ENCODE measurements at regions not wholly inside any gene's neighbourhood (a gene's known extent, or its start where the extent isn't known, plus 50 kb on each side); places are given as distances from the start of the nearest gene placed in this dataset.

DNA sequence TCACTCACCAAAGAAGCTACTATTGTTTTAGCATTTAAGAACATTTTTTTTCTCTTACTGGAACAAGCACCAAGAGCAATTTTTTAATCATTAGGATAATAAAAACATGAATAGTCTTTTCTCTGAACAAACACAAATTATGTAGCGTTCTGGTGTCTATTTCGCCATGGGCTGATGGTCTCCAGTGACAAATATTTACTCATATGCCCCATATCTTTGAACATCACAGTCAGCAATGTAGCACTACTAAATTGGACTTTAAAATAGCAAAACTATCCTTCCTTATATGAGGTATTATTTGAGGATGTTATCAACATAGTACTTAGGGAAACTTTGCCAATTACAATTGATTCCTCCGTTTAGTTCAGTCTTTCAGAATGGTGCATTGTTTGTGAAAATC, 1326.0 kb upstream of the ZEB2 start:
- no peak for DNase-seq

DNA sequence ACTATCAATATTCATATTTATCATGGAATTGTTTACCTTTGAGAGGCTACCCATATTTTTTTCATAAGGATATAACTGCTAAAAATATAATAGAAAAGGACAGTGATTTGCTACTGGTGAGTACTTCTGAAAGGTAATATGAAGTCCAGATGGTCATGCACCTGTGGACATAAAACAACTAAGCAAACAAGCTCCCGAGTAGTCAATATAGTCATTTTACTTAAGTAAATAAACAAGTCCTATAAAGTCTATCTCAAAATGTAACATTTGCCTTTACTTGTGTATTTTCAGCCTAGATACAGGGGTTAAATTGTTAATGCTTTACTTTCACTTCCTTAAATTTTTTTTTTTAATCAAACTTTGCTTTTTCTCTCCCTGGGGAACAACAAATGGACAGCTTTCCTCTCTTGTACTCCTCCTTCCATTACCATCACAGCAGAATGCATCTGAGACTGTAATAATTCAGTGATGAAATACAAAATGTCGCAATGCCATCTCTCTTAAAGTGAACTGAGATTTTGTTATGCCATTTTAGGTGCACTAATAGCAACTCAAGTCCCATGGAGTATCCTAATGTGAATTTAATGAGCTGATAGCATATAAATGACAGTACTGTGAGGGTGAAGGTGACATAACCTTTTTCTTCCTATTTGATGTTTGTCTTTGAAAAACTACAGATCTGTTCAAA, 1325.4 kb upstream of the ZEB2 start:
- peak; percentile 41 for DNase-seq

DNA sequence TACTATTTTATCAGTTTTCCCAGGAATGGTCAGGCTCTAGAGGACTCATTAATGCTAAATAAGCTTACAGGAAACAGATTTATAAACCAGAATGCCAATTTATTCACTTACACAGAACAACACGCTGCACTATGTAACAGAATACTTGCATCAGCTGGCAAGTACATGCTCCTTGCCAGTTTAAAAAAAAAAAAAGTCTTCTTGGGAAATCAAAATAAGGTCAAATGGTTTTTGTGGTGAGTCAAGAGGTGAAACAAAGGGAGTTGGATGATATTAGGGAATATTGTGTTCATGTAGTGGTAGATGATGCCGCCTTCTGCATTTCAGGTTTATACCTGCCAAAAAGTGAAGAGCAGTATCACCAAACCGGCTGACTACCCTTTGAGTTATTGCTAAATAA, 1322.1 kb upstream of the ZEB2 start:
- DNase-seq = no peak

DNA sequence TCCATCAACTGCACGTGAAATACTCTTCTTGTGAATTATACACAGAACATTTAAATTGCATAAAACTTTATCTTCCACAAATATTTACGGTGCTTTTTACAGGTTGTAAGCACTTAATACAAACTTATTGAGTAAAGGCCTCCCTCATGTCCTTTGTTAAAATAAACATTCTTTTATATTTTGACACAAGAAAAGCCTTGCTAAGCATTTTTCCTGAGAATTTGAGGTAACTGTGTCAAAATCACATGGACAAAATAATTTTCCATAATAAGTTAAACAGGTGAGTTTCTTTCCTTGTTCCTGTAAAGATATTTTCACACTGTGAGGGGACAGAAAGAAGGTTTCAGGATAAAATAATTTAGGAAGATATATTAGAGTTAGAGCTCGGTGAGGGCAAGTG, 1317.1 kb upstream of the ZEB2 start:
- no peak for DNase-seq

DNA sequence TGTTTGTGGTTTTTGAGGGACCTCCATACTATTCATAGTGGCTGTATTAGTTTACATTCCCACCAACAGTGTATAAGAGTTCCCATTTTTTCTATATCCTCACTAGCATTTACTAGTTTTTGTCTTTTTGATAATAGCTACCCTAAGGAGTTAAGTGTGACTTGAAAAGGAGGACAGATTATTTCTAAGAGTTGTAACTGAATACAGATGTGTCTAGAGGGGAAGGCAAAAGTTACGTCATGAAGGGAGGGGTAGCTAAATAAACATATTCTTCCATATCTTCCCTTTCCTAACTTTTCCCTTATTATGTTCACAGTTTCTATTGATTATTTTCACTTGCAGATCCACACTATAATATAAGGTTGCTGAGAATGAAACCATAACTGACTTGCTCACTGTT, 1315.7 kb upstream of the ZEB2 start:
- DNase-seq = no peak

DNA sequence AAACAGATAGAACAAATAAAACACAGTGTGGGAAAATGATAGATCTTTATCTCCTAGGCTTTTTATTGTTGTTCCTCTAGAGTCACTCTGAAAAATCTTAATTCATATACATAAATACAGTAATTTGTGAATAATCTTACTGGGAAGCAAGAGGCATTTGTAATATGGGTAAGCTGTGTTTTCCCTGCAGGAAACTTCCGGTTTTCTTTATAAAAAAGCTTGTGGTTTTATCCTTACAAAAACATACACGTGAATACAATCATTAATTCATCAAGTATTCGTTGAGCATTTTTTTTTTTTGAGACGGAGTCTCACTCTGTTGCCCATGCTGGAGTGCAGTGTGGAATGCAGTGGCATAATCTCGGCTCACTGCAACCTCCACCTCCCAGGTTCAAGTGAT, 1312.8 kb upstream of the ZEB2 start:
- DNase-seq = no peak

DNA sequence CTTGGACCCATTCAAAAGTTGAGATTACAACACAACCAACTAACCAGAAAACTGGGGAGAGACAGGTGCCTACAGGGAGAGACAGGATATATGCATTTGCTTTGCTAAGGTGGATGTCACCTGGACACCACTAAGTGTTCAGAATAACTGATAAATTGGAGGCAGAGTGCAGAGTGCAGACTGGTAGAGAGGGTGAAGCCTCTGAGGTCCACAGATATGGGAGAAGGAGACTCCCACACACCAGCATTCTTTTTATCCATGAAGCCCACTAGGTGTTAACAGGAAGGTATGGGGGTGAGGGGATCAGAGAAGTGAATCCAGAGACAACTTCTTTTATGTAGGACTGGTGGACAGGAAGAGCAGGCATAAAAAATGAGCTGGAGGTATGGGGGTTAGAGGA, 1310.0 kb upstream of the ZEB2 start:
- DNase-seq = no peak

DNA sequence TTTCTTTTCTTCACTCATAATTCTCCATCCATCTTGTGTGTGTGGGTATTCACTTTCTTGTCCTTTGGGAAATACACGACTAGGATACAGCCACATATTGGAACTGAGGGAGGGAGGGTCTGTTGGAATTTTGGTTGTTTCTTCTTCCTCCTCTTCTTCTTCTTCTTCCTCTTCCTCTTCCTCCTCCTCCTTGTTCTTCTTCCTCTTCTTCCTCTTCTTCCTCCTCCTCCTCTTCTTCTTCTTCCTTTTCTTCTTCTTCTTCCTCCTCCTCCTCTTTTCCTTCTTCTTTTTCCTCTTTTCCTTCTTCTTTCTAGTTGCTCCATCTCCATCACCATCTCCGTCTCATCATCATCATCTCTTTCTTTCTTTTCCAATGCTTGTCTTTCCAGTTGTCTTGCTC, 1307.3 kb upstream of the ZEB2 start:
- DNase-seq = no peak

DNA sequence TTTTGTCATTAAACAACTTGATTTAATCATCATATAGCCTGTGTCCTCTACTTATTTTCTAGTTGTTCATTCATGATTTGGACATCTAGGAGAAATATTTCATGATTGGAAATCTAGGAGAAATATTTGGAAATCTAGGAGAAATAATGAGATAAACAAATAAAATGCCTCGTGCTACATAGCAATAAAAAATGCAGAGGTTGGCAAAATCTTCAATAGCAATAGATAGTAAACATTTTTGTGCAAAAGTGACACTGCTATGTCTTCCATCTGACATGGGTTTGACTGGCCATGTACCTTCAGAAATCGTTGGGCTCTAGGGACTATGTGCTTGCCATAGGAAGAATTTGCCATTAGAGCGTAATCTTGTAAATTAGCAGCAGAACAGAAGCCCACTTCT, 1304.5 kb upstream of the ZEB2 start:
- DNase-seq = no peak

DNA sequence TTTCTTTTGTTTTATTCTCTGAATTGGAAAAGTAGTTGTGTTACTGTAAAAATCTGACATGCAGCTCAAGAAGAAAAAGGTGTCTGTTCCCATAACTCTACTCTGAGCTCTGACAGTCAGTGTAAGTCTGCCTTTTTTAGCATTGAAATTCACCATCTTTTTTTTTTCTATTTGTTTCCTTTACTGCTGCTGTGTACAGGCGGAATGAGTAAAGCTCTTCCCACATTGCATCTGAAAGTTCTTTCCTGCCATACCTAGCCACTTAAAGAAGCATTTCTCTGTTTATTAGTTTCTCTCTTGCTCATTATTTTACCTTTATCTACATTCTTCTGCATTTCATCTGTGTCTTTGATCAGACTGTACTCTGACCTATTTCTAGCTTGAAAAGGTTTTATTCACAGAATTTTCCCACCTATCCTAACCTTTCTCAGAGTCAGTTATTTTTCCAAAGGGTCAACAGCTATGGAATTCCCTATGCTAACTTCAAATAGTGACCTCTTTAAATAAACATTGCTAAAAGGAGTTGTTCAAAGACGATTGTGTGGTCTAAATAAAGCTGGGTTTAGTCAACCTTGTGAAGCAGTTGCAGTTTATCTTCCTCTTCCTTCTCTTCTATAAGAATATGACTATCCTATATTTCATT, 1303.1 kb upstream of the ZEB2 start:
- no peak for DNase-seq

DNA sequence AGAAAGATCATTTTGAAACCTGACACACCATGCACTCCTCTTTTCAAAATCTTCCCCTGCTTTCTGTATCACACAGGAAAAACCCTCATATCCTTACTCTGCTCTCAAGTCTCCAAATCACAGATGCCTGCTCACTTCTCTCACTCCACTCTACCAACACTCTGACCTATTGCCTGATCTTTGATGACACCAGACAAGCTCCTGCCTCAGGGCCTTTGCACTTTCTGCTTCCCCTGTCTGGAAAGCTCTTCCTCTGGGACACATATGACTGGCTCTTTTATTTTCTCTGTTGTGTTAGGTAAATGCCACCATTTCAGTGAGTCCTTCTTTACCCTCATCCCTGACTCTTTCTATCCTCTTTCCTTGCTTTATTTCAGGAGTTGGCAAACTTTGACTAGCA, 1300.7 kb upstream of the ZEB2 start:
- no peak for DNase-seq

DNA sequence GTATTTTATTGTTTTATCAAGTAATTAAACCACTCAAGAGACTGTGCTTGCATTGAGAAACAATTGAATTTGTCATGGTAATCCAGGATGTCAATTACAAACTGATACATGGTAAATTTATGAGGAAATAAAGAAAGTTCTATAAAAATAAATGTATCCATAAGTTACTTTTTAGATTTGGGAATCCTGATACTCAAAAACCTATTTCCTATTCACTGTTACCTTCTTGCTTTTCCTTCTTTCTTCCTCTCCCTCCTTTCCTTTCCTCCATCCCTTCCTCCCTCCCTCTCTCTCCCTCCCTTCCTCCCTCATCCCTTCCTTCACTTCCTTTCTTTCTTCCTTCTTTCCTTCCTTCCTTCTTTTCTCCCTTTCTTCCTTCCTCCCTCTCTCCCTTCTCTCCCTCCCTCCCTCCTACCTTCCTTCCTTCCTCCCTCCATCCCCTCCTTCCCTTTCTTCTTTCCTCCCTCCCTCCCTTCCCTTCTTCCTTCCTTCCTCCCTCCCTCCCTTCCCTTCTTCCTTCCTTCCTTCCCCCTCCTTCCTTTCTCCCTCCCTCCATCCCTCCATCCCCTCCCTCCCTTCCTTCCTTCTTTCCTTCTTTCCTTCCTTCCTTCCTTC, 1299.1 kb upstream of the ZEB2 start:
- no peak for DNase-seq

DNA sequence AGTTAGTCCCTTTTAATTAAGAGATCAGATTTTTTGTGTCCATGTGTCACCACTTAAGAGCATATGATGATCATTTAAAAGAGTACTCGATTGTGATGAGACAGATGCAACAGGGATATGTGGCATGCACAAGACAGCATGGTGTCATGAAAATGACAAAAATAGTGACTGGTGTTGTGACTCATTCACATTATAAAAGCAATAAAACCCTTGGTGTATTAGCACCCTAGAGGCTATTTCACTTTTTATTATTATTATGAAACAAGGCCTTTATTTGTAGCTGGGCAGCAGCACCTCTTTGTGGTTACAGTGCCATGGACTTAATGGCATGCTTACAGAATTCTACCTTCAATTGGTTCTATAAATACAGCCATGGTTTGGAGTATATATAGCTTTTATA, 1296.0 kb upstream of the ZEB2 start:
- peak; percentile 44 for DNase-seq

DNA sequence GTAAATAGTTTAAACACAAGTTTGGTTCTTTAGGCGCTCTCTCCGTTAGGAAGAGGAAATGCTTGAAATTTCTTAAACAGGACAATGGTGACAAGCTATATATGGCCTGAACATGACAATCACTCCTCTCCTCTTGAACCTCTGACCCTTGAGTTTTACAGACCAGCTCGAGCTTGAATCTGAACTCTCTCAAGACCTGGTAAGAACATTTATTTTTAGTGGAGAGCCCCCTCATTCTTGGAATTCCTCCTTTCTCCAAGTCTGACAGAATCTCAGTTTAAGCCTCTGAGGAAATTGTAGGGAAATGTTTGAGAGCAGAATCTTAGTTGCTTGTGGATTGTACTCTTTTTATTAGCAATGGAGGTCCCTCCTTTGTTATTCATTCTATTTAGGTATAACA, 1293.6 kb upstream of the ZEB2 start:
- no peak for DNase-seq

DNA sequence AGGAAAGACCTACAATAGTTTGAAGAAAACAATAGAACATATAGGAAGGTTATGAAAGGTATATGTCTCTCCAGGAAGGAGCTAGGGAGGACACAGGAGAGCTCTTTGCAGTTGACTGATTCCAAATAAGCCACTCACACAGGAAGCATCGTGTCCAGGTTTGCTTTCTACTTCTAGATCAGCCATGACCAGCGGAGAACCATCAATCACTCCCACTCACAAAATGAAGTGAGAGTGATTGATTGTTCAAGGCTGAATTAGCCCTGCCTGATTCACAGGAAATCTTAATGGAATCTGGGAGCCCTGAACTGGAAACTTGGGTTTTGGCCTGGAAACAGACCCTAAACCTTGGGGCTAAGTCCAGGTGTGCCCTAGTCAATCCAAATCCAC, 1292.2 kb upstream of the ZEB2 start:
- no peak for DNase-seq

DNA sequence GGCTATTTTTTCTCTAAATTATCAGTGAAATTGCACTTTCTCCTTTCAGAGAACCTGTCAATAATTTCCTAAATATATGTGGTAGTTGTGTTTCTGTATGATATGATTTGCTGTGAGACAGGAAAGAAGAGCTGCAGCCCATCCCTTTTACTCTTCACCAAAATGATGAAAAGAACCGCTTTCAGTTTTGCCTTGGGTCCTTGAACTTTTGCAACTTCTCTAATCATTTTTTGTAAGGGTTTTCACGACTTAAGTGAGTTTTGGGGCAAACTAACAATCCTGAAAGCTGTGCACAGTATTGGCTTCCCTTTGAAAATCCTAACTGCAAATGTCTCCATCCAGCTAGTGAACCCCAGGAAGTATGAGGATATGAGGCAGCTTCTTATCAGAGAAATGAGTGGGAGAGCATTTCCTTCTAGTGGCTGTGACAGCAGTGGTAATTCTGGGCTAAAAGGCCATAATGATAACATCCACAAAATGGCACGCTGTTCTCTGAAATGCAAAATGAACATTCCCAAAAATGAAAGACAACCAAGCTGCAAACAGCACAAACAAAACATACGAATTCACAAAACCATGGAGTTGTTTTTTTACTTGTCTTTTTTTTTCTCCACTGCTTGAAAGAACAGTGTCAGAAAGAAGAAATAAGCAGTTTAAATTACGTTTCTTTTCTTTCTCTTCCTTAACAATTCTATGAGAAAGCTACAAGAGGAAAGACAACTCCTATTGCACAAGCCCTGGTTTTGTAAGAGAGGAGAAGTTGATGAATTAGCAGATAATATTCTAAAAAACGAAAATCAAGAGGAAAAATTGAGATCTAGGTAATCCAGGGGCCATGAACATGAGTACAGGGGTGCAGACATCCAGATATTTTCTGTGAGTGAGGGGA, 1291.6 kb upstream of the ZEB2 start:
- DNase-seq = peak; percentile 78

DNA sequence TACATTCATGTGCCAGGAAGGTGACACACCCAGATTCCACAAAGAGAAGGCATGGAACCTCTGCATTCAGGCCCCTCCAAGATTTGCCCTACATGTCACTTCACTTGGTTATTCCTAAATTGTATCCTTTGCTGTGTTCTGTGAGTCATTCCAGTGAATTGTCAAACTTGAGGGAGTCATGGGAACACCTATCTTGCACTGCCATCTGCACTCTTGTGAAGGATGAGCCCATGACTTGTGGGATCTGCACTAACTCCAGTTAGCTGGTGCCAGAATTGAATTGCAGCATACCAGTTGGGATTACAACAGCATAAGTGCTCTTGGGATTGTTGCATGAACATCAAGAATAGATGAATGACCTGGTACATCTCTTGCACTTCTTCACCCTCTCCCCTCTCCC, 1288.0 kb upstream of the ZEB2 start:
- DNase-seq = no peak

DNA sequence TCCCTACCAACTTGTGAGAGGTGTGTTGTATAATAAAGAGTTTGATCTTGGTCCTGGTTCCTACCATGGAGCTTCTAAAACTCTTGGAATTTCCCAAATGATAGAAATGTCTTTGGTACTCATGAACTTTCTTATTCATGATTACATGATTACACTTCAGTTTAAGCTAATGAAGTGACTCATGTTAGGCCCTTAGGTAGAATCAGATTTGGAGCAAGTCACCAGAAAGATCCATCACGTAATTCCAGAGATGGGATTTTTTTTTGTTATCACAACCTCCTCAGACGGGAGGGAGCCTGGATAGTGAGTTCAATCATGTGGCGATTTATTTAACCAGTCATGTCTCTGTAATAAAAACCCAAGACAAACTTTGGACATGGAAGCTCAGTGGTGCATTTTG, 1287.6 kb upstream of the ZEB2 start:
- DNase-seq = no peak

DNA sequence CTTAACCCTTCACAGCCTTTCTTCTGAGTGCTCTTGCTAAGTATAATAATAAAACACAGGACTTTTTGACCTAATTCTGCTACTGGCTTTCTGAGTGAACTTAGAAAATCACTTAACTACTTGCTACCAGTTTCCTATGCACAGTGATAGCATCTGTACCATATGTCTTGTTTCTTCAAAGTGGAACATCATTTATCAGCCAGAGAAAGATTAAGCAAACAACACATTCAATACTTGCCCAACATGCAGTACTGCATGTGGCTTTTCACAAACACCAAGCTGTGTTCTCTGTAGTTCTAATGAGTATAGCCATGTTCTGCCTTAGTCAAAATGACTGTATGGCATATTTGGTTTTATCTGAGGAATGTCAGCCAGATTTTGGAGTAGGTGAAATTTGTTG, 1286.6 kb upstream of the ZEB2 start:
- DNase-seq = no peak

DNA sequence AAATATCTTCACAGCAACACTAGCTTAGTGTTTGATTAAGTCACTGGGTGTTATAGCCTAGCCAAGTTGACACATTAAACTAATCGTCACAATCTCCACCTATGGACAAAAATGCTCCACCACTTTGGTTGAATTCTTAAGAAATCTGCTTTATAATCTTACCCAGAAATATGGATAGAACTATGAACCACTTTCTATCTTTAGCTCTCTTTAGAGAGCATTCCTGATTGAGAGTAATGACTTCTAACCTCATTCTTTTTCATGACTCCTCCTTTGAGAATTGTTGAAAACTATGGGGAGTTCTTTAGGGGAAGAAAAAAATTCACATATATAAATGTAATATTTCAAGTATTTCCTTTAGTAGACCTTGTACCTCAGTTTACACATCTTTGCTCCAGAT, 1282.2 kb upstream of the ZEB2 start:
- no peak for DNase-seq

DNA sequence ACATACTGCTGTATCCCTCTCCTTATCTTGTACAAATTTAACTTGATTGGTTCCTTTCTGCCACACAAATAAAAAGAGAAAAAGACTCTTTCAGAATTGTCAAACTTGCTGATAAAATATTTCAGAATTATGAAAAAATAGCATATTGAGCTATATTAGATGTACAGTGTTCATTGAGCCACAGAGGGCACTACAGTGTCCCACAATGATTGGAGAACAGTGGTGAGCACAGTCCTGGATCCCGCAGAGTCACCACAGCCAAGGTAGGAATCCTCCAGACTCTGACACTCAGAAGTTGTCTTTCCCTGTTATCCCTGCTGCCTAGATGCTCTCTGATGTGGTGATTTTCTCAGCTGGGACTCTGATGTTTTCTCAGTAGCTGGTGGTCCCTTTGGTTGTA, 1281.3 kb upstream of the ZEB2 start:
- no peak for DNase-seq

DNA sequence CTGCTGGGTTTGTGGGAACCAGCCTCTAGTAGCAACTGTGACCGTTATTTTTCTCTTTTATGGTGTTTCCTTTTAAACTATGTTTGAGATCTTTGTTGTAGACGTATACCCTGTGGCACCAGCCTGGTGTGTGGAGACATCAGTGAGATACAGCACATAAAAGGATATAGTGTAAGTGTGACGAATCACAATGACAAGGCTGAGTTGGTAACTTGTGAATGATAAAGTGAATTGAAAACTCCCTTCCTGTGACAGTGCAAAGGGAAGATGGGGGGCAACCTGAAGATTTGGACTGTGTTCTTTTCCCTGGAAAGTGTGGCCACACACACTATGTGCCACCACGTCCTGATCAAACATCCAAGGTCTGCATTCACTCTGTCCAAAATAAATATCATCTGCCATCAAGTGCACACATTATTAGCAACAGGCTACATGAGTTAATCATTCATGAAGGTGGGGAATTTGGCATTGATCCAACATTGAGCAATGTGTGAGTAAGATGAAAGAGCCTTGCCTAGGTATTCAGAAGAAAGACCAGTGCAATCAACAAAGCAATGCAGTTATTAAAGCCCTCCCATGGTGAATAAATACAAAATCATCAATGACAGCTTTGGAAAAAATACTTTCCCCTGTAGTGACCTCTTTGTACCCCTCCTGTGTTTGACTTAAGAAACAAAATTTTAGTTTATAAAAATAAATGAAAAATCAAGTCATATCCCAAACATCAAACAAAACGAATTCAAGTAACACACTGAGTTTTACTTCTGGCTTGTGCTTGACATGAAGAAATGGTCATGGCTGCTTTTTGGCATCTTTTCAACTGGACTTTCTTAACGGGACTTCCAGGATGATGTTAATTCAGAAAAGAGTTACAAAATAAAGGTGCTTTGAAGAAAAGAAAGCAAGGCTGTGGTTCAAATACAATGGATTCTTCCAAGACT, 1280.5 kb upstream of the ZEB2 start:
- DNase-seq = no peak

Measured in inflammatory macrophage treated with lipopolysaccharide for 4 hours (primary cell).